Cardiac fibroblast (primary cell): ENCODE measurements at regions not wholly inside any gene's neighbourhood (a gene's known extent, or its start where the extent isn't known, plus 50 kb on each side); places are given as distances from the start of the nearest gene placed in this dataset.

Source experiments
- DNase-seq, 2 donors: peaks; one replicate each; pipeline versions ENCODE4 v3.0.0 to v3.0.0-alpha.2; 2010; ENCODE audit warnings: low read depth in 2 of 2
- H3K4me3 ChIP-seq, 2 donors: replicated peaks in 1 of 2; 1 replicate in 1 of 2; 2 replicates in 1 of 2; pipeline ENCODE4 v1.5.1; 2011; ENCODE audit warnings: low read depth in 2 of 2, low read length in 2 of 2, mild to moderate bottlenecking in 2 of 2, moderate library complexity in 1 of 2
- TF ChIP-seq, protein P1 (sequence below): IDR thresholded peaks from one replicate; pipeline ENCODE4 v1.5.1; 2011; ENCODE audit warnings: low read depth, mild to moderate bottlenecking, low read length, inconsistent platforms

DNA sequence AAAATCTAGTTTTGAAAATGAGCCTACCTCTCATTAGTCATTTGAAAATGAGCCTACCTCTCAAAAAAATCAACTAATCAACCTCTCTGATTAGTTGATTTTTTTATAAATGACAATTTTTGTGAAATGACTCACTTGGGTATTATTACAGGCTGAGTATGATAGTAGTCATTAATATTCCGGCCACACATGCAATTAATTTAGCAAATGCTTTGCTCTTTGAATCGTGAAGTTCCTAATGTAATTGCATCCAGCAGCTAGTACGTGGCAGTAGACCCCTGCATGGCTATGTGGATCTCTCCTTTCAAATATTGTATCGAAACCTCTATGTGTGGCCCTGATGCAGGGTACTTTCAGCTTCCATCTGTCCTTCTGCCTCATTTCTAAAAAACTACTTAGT, 245.9 kb upstream of the PHYHIPL start:
- TF ChIP-seq, protein P1, sequence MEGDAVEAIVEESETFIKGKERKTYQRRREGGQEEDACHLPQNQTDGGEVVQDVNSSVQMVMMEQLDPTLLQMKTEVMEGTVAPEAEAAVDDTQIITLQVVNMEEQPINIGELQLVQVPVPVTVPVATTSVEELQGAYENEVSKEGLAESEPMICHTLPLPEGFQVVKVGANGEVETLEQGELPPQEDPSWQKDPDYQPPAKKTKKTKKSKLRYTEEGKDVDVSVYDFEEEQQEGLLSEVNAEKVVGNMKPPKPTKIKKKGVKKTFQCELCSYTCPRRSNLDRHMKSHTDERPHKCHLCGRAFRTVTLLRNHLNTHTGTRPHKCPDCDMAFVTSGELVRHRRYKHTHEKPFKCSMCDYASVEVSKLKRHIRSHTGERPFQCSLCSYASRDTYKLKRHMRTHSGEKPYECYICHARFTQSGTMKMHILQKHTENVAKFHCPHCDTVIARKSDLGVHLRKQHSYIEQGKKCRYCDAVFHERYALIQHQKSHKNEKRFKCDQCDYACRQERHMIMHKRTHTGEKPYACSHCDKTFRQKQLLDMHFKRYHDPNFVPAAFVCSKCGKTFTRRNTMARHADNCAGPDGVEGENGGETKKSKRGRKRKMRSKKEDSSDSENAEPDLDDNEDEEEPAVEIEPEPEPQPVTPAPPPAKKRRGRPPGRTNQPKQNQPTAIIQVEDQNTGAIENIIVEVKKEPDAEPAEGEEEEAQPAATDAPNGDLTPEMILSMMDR, result no peak
- no peak overlapping the region for H3K4me3 ChIP-seq
- no peak for DNase-seq

DNA sequence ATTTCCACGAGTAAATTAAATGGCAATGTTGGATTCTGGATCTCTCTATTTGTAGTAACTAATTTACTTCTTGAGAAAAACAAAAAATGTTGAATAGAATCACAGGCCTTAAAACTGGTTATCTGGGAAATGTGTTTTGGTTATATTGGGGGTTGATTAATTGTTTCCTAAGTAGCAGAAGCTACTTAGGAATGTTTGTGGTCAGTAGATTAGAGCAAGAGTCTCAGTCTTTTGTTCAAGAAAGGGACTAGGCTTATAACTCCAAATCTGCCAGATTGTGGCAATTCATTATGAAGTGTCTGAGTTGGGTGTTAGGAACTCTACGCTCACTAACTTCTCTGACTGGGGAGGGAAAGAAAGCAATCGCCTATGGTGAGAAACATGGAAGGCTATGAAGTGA, 244.3 kb upstream of the PHYHIPL start:
- peak; percentile 25 to 29 for DNase-seq
- TF ChIP-seq, protein P1, result no peak
- H3K4me3 ChIP-seq, result no peak overlapping the region

DNA sequence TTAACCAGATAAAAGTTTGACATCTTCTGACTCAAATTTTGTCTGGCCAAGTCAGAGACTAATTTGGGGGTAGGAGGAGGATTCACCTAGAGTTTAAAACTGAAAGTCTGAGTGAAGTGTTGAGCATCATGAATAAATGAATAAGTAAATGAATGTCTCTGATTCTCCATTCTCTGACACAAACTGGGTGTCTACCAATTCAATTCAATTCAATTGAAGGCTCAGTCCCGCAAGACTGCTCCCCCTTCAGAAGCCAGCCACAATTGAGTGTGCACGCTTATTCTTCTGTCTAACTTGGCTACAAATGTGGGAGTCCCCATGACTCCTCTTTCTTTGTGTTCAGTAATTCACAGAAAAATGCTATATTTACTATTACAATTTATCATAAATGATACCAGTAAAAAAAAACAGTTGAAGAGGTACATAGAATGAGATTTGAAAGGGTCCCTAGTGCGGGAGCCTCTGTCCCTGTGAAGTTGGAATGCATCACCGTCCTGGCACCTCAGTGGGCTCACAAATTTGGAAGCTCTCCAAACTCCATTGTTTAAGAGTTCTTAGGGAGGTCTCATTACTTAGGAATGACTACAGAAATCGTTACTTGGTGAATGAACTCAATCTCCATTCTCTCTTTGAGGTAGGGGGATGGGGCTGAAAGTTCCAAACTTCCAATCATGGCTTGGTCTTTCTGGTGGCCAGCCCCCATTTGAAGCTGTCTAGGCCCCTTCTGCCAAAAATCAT, 243.7 kb upstream of the PHYHIPL start:
- H3K4me3 ChIP-seq, result no peak overlapping the region
- DNase-seq, result peak in 1 of 2 donors; percentile 82
- TF ChIP-seq, protein P1, result no peak

DNA sequence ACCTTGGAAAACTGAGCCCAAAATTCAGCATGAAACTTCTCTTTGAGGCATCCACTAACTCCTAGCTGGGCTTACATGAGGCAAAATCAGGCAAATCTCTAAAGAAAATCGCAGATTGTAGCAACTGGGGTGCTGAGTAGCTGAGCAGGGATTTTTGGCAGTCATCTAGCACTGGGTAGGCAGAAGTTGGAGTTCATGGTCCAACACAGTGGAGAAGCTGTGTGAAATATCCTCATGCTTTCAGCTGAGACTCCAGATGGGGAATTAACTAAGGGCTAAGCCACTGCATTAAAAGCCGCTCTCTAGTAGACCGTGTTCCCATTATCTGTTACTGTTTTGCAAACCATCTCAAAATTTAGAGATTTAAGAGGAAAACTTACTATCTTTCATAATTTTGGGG, 240.1 kb upstream of the PHYHIPL start:
- no peak overlapping the region for H3K4me3 ChIP-seq
- TF ChIP-seq, protein P1, result no peak
- DNase-seq, result no peak

DNA sequence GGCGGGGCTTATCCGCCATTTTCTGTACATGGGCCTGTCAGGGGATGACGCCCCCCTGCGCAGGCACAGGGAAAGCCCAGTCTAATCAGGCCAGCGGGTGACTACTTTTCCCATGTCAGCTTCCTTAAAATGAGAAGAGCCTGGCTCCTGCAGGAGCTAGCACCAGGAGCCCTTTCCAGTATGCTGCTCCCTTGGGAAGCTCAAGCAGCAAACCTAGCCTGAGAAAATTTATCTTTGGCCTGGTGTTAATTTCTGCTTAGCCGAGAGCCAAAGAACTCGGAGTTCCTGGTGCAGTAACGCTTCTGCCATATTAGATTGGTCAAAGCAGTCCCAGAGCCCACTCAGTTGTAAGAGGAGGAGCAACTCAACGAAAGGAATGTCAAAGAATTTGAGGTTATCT, 239.0 kb upstream of the PHYHIPL start:
- DNase-seq, result peak in 1 of 2 donors; percentile 35
- H3K4me3 ChIP-seq, result no peak overlapping the region
- TF ChIP-seq, protein P1, result no peak

DNA sequence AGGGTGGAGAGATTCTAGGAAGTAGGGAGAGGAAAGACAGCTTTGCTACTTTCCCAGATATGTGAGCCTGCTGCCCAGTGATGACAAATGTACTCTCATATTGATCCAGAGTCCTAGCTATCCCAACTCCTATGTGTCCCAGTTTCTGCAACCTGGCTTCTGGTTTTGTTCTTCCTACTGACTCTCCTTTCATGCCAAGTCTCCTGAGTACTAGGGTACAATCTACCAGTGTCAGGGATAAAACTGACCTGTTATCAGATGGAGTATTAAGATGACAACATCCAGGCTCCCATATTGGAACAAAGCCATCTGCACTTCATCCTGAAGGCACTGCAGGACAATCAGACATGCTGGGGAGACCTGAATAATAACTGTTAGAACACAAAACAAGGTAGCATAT, 233.7 kb upstream of the PHYHIPL start:
- no peak overlapping the region for H3K4me3 ChIP-seq
- TF ChIP-seq, protein P1, result no peak
- DNase-seq, result no peak
